ENCODE measurements at regions not wholly inside any gene's neighbourhood (a gene's known extent, or its start where the extent isn't known, plus 50 kb on each side); places are given as distances from the start of the nearest gene placed in this dataset.

- TF ChIP-seq, protein P1, sequence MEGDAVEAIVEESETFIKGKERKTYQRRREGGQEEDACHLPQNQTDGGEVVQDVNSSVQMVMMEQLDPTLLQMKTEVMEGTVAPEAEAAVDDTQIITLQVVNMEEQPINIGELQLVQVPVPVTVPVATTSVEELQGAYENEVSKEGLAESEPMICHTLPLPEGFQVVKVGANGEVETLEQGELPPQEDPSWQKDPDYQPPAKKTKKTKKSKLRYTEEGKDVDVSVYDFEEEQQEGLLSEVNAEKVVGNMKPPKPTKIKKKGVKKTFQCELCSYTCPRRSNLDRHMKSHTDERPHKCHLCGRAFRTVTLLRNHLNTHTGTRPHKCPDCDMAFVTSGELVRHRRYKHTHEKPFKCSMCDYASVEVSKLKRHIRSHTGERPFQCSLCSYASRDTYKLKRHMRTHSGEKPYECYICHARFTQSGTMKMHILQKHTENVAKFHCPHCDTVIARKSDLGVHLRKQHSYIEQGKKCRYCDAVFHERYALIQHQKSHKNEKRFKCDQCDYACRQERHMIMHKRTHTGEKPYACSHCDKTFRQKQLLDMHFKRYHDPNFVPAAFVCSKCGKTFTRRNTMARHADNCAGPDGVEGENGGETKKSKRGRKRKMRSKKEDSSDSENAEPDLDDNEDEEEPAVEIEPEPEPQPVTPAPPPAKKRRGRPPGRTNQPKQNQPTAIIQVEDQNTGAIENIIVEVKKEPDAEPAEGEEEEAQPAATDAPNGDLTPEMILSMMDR (IDR thresholded peaks at IDR 0.05; ENCODE audit: low read depth, low read length, poor library complexity, severe bottlenecking): no peak
- no peak for TF ChIP-seq EZH2phosphoT487 (IDR thresholded peaks at IDR 0.05; ENCODE audit: borderline replicate concordance, low read length)
Measured at GRCh38 chr3:28050120-28050519, 191.3 kb upstream of the CMC1 start.

All from DOHH2 (cell line).